ENCODE measurements at regions not wholly inside any gene's neighbourhood (a gene's known extent, or its start where the extent isn't known, plus 50 kb on each side); places are given as distances from the start of the nearest gene placed in this dataset.

DNA sequence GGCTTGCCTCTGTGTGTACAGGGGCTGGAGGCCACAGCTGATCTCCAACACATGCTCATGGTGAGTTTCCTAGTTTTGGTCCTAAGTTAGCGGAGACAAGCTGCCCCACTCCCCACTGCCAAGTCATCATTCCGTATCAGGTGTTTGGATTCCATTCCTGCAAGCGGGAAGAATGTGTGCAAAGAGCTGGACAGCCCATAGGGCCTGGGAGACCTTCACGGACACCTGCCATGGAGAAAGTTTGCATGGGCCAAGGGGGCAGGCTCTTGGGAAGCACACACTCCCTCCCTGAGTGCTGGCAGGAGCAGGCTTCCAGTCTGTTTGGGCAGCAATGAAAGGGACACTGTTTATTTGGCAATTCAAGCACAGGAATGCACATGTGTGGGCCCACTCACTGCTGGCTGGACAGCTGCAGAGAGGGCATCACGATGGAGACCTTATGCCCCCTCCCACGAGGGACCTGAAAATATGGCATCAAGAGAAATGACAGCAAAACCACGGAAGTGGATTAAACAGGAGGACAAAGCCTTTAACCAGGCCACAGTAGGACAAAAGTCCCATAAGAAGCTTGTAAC, 149.7 kb downstream of the KLF13 start:
- no peak overlapping the region for H3K4me3 ChIP-seq
- no peak overlapping the region for H3K27ac ChIP-seq
- no peaks in the 10 kb centered on the region for H3K9me3 ChIP-seq (replicated peaks)
- no peak for DNase-seq
- H3K36me3 ChIP-seq, result no peaks in the 10 kb centered on the region
- no peaks in the 10 kb centered on the region for H3K27me3 ChIP-seq
- H3K4me1 ChIP-seq, result peaks cover 18% of the 10 kb centered on the region

DNA sequence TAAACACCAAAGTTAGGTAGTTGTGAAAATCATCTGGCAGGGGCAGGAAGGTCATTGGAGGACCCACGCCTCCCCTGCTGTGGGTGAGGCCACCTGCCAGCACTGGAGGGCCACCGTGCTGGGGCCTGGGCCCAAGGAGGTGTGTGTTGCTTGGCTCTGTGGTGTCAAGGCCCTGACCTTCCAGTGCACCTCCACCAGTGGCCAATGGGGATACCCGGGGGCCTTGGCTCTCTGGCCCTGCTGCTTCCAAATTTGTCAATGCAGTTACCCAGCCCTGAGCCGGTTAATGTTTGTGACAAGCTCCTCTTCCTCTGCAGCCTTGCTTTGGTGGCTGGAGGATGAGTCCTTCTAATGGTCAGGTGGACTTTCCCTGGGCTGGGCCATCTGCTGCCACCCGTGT, 150.2 kb downstream of the KLF13 start:
- no peak overlapping the region for H3K4me3 ChIP-seq
- H3K4me1 ChIP-seq, result peaks cover 13% of the 10 kb centered on the region
- DNase-seq, result no peak
- H3K27ac ChIP-seq, result no peak overlapping the region
- H3K9me3 ChIP-seq (replicated peaks), result no peaks in the 10 kb centered on the region
- no peaks in the 10 kb centered on the region for H3K36me3 ChIP-seq
- H3K27me3 ChIP-seq, result no peaks in the 10 kb centered on the region

- no peak overlapping the region for H3K4me3 ChIP-seq
- no peaks in the 10 kb centered on the region for H3K9me3 ChIP-seq (replicated peaks)
- DNase-seq, result no peak
- H3K27ac ChIP-seq, result no peak overlapping the region
- H3K36me3 ChIP-seq, result no peaks in the 10 kb centered on the region
- H3K4me1 ChIP-seq, result peaks cover 8% of the 10 kb centered on the region
- no peaks in the 10 kb centered on the region for H3K27me3 ChIP-seq
Observed at GRCh38 chr15:31477301-31477700, 150.7 kb downstream of the KLF13 start.

- H3K36me3 ChIP-seq, result no peaks in the 10 kb centered on the region
- H3K4me3 ChIP-seq, result no peak overlapping the region
- no peak for DNase-seq
- H3K9me3 ChIP-seq (replicated peaks), result no peaks in the 10 kb centered on the region
- H3K27me3 ChIP-seq, result no peaks in the 10 kb centered on the region
- peaks cover 3% of the 10 kb centered on the region; the same call in 1 of the 2 replicates for H3K4me1 ChIP-seq
- H3K27ac ChIP-seq, result no peak overlapping the region
Observed at GRCh38 chr15:31477851-31478701, 151.4 kb downstream of the KLF13 start.

- no peaks in the 10 kb centered on the region for H3K4me1 ChIP-seq
Observed at GRCh38 chr15:31478702-31479221, 152.1 kb downstream of the KLF13 start.

DNA sequence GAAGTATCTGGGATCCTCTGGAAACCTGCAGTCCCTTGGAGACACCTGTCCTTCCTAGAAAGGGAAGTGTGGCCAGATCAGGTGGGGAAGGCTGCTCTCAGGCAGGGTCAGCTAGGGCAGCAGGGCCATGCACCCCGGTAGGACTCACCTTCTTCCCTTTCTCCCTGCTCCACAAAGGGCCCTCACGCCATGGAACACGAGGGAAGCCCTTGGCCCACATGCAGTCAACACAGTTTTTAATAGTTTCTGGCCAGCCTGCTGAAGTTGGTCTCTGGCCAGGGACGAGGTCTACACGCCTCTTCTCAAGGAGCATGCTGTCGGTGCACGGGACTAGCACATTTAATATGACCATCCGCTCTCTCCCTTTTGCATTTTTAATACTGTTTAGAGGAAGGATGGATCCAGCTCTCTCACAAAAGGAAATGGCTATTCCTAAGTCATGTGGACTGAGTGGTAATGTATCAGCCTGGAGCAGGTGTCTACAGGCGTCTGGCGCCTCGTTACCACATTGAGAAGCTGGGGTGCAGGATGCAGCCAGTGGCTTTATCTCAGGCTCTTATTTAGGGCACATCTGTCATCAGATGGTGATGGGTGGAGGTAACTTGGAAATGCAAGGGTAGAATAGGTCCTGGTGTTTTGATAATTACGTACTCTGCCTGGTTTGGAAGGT, 153.9 kb downstream of the KLF13 start:
- no peak overlapping the region for H3K27ac ChIP-seq
- no peaks in the 10 kb centered on the region for H3K27me3 ChIP-seq

More at GRCh38 chr15:31478702-31479221, 152.1 kb downstream of the KLF13 start:
- no peak for DNase-seq
- no peak overlapping the region for H3K27ac ChIP-seq
- H3K4me3 ChIP-seq, result no peak overlapping the region
- no peaks in the 10 kb centered on the region for H3K27me3 ChIP-seq
- no peaks in the 10 kb centered on the region for H3K9me3 ChIP-seq (replicated peaks)
- H3K36me3 ChIP-seq, result no peaks in the 10 kb centered on the region

DNA sequence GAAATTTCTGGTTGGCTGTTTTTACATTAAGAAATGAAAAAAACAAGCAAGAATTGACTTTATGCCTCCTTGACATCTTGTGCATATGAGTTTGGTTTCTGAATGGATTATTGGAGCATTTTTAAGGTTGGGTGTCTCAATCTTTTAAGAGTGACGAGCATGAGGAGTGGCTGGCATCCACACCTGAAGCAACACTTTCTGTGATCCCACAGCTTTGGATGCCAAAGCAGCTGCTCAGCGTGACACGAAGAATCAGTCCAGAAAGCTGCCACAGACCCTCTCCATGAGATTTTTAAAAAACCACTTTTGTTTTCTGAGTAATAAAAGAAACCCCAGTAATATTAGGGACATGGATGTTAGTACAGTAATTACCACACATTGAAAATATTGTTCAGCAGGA, 154.5 kb downstream of the KLF13 start:
- H3K9me3 ChIP-seq (replicated peaks), result no peaks in the 10 kb centered on the region
- no peak overlapping the region for H3K4me3 ChIP-seq
- no peaks in the 10 kb centered on the region for H3K4me1 ChIP-seq
- no peaks in the 10 kb centered on the region for H3K36me3 ChIP-seq
- H3K27ac ChIP-seq, result no peak overlapping the region
- DNase-seq, result no peak
- H3K27me3 ChIP-seq, result no peaks in the 10 kb centered on the region

More for the DNA sequence above, 153.9 kb downstream of the KLF13 start:
- Histone ChIP-seq H3K4me3 (no peak overlapping the region), H3K9me3 (replicated peaks) (no peaks in the 10 kb centered on the region), H3K36me3 (no peaks in the 10 kb centered on the region), H3K4me1 (no peaks in the 10 kb centered on the region)
- DNase-seq, result no peak

DNA sequence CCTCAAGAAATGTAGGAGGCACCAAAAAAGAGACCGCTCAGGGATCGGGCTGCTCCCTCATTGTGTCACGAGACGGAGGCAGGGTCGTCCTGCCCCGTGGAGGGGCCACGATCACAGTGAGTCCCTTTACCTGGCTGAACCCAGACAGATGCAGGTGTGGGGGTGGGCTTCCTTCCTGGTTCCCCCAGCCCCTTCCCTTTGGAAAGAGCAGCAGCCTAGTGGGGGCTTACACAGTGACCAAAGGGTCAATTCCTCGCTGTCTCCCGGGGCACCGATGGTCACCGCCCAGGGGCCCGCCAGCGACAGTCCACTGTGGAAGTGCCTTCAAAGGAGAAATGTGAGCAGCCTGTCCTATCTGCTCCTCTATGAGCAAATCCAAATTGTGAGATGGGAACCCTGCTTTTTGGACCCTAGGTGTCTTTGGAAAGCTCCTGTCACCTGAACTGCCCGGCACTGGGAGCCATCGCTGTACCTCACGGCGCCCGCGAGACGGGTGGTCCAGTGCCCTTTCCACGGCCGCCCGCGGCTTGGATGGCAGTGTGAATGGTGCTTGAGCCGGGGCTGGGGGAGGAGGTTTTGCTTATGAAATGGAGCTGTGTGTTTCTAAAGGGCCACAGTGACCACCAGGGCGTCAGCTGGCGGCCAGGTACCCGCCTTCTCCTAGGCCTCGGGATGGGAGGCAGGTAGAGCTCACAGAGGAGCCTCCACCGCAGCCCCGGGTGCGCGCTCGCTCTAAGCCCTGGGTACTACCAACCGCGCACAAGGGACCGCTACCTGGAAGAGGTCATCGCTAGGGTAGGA, 155.7 kb downstream of the KLF13 start:
- no peak for DNase-seq
- H3K27ac ChIP-seq, result no peak overlapping the region
- H3K36me3 ChIP-seq, result no peaks in the 10 kb centered on the region
- H3K4me3 ChIP-seq, result no peak overlapping the region
- no peaks in the 10 kb centered on the region for H3K27me3 ChIP-seq
- H3K9me3 ChIP-seq (replicated peaks), result no peaks in the 10 kb centered on the region
- no peaks in the 10 kb centered on the region for H3K4me1 ChIP-seq

DNA sequence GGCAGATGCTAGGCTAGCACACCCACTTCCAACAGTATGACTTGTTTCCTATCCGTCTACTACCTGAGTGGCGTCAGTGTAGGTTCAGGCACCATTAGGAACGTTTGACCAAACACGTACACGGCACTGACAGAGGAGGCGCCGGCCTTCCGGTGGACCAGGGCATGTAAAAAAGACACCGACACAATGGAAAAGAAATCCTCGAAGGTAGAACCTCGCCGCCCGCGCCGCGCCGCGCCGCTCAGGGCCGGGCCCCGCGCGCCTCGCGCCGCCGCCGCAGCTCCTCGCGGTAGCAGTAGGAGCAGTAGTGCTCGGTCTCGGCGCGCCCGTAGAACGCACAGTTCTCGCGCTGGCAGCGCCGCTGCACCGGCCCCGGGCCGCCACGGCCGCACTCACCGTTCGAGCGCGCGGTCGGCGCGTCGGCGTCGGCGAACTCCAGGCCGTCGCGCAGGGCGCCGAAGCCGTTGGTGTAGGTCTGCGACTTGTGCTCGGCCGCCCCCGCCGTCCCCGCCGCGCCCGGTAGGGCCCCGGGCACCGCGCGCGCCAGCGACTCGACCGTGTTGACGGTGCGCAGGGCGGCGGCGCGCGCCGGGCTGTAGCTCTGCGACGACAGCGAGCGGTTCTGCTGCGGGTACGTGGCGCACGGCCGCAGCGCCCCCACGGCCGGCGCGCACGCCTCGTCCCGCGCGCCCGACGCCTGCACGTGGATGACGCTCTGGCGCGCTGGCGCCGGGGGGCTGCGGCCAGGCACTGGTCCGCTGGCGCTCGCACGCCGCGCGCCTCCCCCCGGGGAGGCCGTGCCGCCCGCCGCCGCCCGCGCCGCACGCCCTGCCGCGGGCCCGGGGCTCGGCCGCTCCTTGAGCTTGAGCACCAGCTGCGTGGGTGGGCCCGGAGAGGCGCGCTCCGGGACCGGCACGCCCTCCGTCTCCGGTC, 156.7 kb downstream of the KLF13 start:
- Histone ChIP-seq H3K27ac (no peak overlapping the region), H3K36me3 (no peaks in the 10 kb centered on the region), H3K4me3 (no peak overlapping the region), H3K9me3 (replicated peaks) (no peaks in the 10 kb centered on the region), H3K4me1 (no peaks in the 10 kb centered on the region), H3K27me3 (no peaks in the 10 kb centered on the region)
- DNase-seq, result no peak

DNA sequence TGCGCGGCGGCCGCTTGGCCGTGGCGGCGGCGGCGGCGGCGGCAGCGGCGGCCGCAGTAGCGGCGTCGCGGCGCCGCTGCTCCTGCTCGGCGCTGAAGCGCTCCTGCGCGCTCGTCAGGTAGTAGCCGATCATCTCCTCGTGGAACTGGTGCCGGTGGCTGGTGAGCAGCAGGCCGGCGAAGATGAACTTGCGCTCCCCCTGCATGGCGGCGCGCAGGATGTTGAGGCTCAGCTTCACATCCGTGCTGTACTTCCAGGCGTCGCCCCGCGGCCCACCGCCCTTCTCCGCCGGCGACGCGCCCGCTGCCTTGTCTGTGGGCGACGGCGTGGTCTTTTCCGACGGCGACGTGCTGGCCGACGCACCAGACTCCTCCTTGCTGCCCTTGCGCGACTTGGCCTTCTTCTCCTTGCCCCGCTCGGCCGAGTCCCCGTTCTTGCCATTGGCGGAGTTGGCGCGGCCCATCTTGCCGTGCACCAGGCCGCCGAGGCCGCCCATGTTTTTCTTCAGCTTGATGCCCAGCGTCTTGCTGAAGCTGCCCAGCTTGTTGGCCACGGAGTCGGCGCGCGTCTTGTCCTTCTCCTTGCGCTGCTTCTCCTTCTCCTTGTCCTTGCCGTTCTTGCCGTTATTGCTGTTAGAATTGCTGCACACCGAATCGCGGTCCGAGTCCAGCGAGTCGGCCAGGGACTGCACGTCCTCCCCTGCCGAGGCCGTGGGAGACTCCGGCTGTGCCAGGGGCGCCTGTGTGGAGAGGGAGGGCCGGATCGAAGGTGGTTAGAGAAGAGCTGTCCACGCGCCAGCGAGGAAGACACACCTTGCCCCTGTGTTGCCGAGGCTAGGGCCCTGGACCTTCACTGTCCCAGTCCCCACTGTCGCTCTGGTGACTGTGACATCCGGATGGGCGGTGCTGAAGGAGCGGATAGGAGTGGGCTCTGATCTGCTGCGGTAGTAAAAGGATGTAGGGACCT, 157.6 kb downstream of the KLF13 start:
- Histone ChIP-seq H3K9me3 (replicated peaks) (no peaks in the 10 kb centered on the region), H3K27ac (no peak overlapping the region), H3K36me3 (no peaks in the 10 kb centered on the region), H3K27me3 (no peaks in the 10 kb centered on the region), H3K4me1 (no peaks in the 10 kb centered on the region), H3K4me3 (no peak overlapping the region)
- no peak for DNase-seq

- Histone ChIP-seq H3K27me3 (no peaks in the 10 kb centered on the region), H3K4me1 (no peaks in the 10 kb centered on the region), H3K36me3 (no peaks in the 10 kb centered on the region), H3K27ac (no peak overlapping the region), H3K4me3 (no peak overlapping the region), H3K9me3 (replicated peaks) (no peaks in the 10 kb centered on the region)
- no peak for DNase-seq
Observed at GRCh38 chr15:31484986-31485385, 158.4 kb downstream of the KLF13 start.

- H3K27me3 ChIP-seq, result no peaks in the 10 kb centered on the region
- H3K4me1 ChIP-seq, result no peaks in the 10 kb centered on the region
- DNase-seq, result no peak
- no peak overlapping the region for H3K27ac ChIP-seq
- no peaks in the 10 kb centered on the region for H3K9me3 ChIP-seq (replicated peaks)
- H3K4me3 ChIP-seq, result no peak overlapping the region
- H3K36me3 ChIP-seq, result no peaks in the 10 kb centered on the region
Observed at GRCh38 chr15:31485431-31485830, 158.8 kb downstream of the KLF13 start.

DNA sequence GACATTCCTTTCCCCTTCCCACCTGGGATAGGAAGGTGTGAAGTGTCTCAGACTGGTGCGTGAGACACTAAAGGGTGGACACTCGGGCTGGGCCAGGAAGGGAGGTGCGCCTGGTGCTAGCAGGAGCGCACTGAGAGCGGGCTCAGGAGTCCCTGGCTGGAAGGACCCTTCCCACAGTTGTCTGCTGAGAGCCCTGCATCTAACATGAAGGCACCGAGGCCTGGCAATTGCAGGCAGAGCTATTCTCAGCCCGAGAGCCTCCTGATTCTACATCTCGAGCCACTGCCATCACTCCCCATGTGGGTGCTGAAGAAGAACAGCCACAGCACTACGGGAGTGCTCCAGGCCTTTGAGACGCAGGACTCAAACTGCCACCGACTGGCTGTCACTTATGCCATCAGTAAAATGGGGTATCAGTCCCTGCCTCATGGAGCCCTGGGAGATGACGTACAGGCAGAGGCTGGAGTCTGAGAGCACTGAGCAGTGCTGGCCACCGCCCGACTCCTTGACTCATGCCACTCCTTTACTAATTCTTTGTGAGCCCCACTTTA, 159.4 kb downstream of the KLF13 start:
- no peak overlapping the region for H3K4me3 ChIP-seq
- H3K27me3 ChIP-seq, result no peaks in the 10 kb centered on the region
- no peaks in the 10 kb centered on the region for H3K9me3 ChIP-seq (replicated peaks)
- no peaks in the 10 kb centered on the region for H3K4me1 ChIP-seq
- no peak overlapping the region for H3K27ac ChIP-seq
- no peaks in the 10 kb centered on the region for H3K36me3 ChIP-seq
- DNase-seq, result no peak
